Endothelial cell of umbilical vein (primary cell): ENCODE measurements at regions not wholly inside any gene's neighbourhood (a gene's known extent, or its start where the extent isn't known, plus 50 kb on each side); places are given as distances from the start of the nearest gene placed in this dataset.
A peak's percentile ranks its signal among the peaks of the same experiment; 100 is the strongest.

Experiments
- BruUV-seq: library from RNA; stranded (reverse); fragments of 400-500 nt; replicated peaks from 2 replicates; lab custom pipeline; 2021; lab: Mats Ljungman, UMichigan
- CTCF ChIA-PET: fragments of 300-600, 350-600 bp; sonication (Branson Sonifier 250); formaldehyde crosslinking; loops from one replicate; lab custom pipeline; 2021; ENCODE audit warnings: antibody characterized with exemption, inconsistent platforms; lab: Charles Lee
- POLR2A ChIA-PET: fragments of 300-600, 350-600 bp; sonication (Branson Sonifier 250); formaldehyde crosslinking; loops from one replicate; lab custom pipeline; 2021; ENCODE audit warnings: antibody characterized with exemption, inconsistent platforms; lab: Charles Lee
- DNase-seq: peaks from one replicate; pipeline ENCODE4 v3.0.0-alpha.2; 2011; ENCODE audit warnings: low read depth, low spot score
- FAIRE-seq: peaks from 2 replicates; lab custom pipeline; 2011; peaks lifted over from hg19 to GRCh38; lab: Jason Lieb, UNC
- H2AFZ ChIP-seq: 2 replicates; pipeline ENCODE4 v1.6.0; 2012; ENCODE audit warnings: low read depth, low read length, control low read depth, inconsistent platforms
- H3K27ac ChIP-seq: 2 replicates; pipeline ENCODE4 v1.5.1; 2011; ENCODE audit warnings: low read depth, mild to moderate bottlenecking, control low read depth, low read length, moderate library complexity; ENCODE audit not compliant: insufficient read depth
- H3K27me3 ChIP-seq, 2 experiments: 2 replicates each; pipeline versions ENCODE4 v1.6.0 to v1.6.1; 2011; ENCODE audit warnings: low read length in 2 of 2, mixed read lengths in 1 of 2; ENCODE audit not compliant: control insufficient read depth in 2 of 2, insufficient read depth in 2 of 2
- H3K36me3 ChIP-seq, 2 experiments: 2 replicates in 1 of 2; 3 replicates in 1 of 2; pipeline ENCODE4 v1.5.1; 2011; ENCODE audit warnings: low read length in 2 of 2, mild to moderate bottlenecking in 1 of 2, moderate library complexity in 1 of 2; ENCODE audit not compliant: control insufficient read depth in 2 of 2, insufficient read depth in 2 of 2; ENCODE audit errors: extremely low read depth in 1 of 2
- H3K4me1 ChIP-seq: 3 replicates; pipeline ENCODE4 v1.5.1; 2011; ENCODE audit warnings: mild to moderate bottlenecking, low read length; ENCODE audit not compliant: control insufficient read depth, insufficient read depth; ENCODE audit errors: extremely low read depth
- H3K4me2 ChIP-seq: 2 replicates; pipeline ENCODE4 v1.6.1; 2011; ENCODE audit warnings: low read length, control low read depth, mixed read lengths; ENCODE audit not compliant: insufficient read depth
- H3K4me3 ChIP-seq, 3 experiments: fragments of 200-600 bp in 1 of 3; sonication (generic), shearing (Covaris generic) in 1 of 3; replicated peaks in 1 of 3; 2 replicates each; pipeline ENCODE4 v1.5.1; 2011 to 2016; ENCODE audit warnings: control low read depth in 3 of 3, low read length in 3 of 3, mild to moderate bottlenecking in 2 of 3, inconsistent platforms in 1 of 3, low read depth in 1 of 3, moderate library complexity in 1 of 3; ENCODE audit not compliant: insufficient read depth in 1 of 3
- H3K79me2 ChIP-seq: 2 replicates; pipeline ENCODE4 v1.6.0; 2012; ENCODE audit warnings: low read length, inconsistent platforms; ENCODE audit not compliant: control insufficient read depth, insufficient read depth
- H3K9ac ChIP-seq: replicated peaks from 2 replicates; pipeline ENCODE3; 2011; ENCODE audit warnings: low read length, control low read depth; ENCODE audit not compliant: insufficient read depth; ENCODE audit errors: extremely low read depth
- H3K9me1 ChIP-seq: replicated peaks from 3 replicates; pipeline ENCODE4 v1.6.0; 2011; ENCODE audit warnings: mild to moderate bottlenecking, low read length; ENCODE audit not compliant: control insufficient read depth, insufficient read depth; ENCODE audit errors: extremely low read depth
- H3K9me3 ChIP-seq: replicated peaks from 2 replicates; pipeline ENCODE4 v1.5.1; 2012; ENCODE audit warnings: low read length, inconsistent platforms; ENCODE audit not compliant: control insufficient read depth, insufficient read depth
- H4K20me1 ChIP-seq: replicated peaks from 2 replicates; pipeline ENCODE3; 2011; ENCODE audit warnings: mild to moderate bottlenecking, low read length; ENCODE audit not compliant: control insufficient read depth, insufficient read depth; ENCODE audit errors: extremely low read depth
- EZH2 ChIP-seq: IDR thresholded peaks from 2 replicates; pipeline ENCODE4 v1.6.1; 2012; ENCODE audit warnings: borderline replicate concordance, low read depth, mild to moderate bottlenecking, moderate library complexity, low read length, inconsistent platforms; ENCODE audit not compliant: severe bottlenecking
- FOS ChIP-seq: IDR thresholded peaks from 2 replicates; pipeline ENCODE4 v1.6.1; 2011; ENCODE audit warnings: mild to moderate bottlenecking, low read length, moderate library complexity, borderline replicate concordance; ENCODE audit not compliant: insufficient read depth
- GATA2 ChIP-seq: IDR thresholded peaks from 2 replicates; pipeline ENCODE4 v1.7.0; 2011; ENCODE audit warnings: low read depth, mild to moderate bottlenecking, moderate library complexity, mixed read lengths, low read length; ENCODE audit not compliant: insufficient read length, insufficient read depth
- JUN ChIP-seq: IDR thresholded peaks from 2 replicates; pipeline ENCODE4 v1.6.1; 2011; ENCODE audit warnings: borderline replicate concordance, low read depth; ENCODE audit not compliant: insufficient read length, insufficient read depth
- MYC ChIP-seq: IDR thresholded peaks from one replicate; pipeline ENCODE4 v1.6.1; 2011; ENCODE audit warnings: mild to moderate bottlenecking, low read depth, low read length
- POLR2A ChIP-seq: IDR thresholded peaks from 2 replicates; pipeline ENCODE4 v1.6.1; 2012; ENCODE audit warnings: low read depth, mild to moderate bottlenecking, control low read depth, low read length
- POLR2AphosphoS5 ChIP-seq: IDR thresholded peaks from 2 replicates; pipeline ENCODE4 v1.6.1; 2012; ENCODE audit warnings: low read depth, mild to moderate bottlenecking, control low read depth, low read length, moderate library complexity; ENCODE audit not compliant: insufficient read depth
- dilution Hi-C: fragments of 300-500 bp; cut with MboI; formaldehyde crosslinking; loops from one replicate; pipeline ENCODE4 v1.15.0; 2019; ENCODE audit warnings: low sequenced_read_pairs; ENCODE audit not compliant: extremely low pct_ligation_motif_present
- intact Hi-C: fragments of 100-400 bp; cut with micrococcal nuclease; formaldehyde crosslinking; loops from one replicate; pipeline ENCODE4 v1.10.0; 2022
- TF ChIP-seq, protein P1 (sequence below), 2 donors: IDR thresholded peaks; 1 replicate in 1 of 2; 2 replicates in 1 of 2; pipeline ENCODE4 v1.5.1; 2011; ENCODE audit warnings: low read length in 2 of 2, mild to moderate bottlenecking in 2 of 2, moderate library complexity in 2 of 2, control low read depth in 1 of 2, inconsistent platforms in 1 of 2, low read depth in 1 of 2; ENCODE audit not compliant: insufficient read depth in 1 of 2; ENCODE audit errors: extremely low read depth in 1 of 2
- TF ChIP-seq, protein P2 (sequence below): IDR thresholded peaks from 2 replicates; pipeline ENCODE4 v1.6.1; 2011; ENCODE audit not compliant: insufficient read depth, insufficient read length

DNA sequence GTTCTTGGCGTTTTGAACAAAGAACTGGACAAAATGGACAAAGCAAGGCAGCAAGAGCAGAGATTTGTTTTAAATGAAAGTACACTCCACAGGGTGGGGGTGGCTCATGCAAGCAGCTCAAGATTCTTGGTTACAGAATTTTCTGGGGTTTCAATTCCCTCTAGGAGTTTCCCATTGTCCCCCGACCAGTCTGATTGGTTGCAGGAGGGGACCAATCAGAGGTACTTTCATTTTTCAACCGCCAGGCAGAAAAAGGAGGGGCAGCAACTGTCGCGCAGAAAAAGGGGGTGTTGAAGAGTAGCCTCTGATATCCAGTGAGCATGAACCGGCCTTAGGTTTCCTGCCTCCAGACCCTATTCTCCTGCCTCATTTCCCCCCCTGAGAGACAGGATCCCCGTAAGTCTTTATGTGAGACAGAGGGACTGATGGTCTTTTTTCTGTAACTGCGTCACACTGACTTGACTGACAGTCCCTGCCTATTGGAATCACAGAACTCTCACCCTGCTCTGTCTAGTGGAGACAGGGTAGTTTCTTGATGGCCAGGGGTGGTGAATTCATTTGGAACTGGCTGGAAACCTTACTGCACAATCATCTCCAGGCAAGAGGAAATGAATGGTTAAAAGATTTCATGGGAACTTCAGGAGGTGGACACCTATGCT is 59.4 kb upstream of the ALOX12 start:
- FAIRE-seq (no peak), DNase-seq (peak; percentile 38)
- Histone ChIP-seq H3K9ac (peak overlapping the region; percentile 28), H3K4me3 (peak overlapping the region; percentile 19 to 50 (median 39)), H4K20me1 (no peaks in the 10 kb centered on the region), H3K4me2 (peak overlapping the region; percentile 31), H3K79me2 (no peaks in the 10 kb centered on the region), H2AFZ (peak overlapping the region; percentile 24), H3K9me1 (no peaks in the 10 kb centered on the region), H3K4me1 (no peaks in the 10 kb centered on the region), H3K36me3 (no peaks in the 10 kb centered on the region), H3K27ac (no peak overlapping the region), H3K9me3 (no peaks in the 10 kb centered on the region), H3K27me3 (peaks cover 3 to 8% of the 10 kb centered on the region in 2 experiments)
- no TSS peak for BruUV-seq
- TF ChIP-seq JUN, result no peak
- TF ChIP-seq GATA2, result no peak
- no peak for TF ChIP-seq MYC
- TF ChIP-seq POLR2AphosphoS5, result no peak
- TF ChIP-seq, protein P1, sequence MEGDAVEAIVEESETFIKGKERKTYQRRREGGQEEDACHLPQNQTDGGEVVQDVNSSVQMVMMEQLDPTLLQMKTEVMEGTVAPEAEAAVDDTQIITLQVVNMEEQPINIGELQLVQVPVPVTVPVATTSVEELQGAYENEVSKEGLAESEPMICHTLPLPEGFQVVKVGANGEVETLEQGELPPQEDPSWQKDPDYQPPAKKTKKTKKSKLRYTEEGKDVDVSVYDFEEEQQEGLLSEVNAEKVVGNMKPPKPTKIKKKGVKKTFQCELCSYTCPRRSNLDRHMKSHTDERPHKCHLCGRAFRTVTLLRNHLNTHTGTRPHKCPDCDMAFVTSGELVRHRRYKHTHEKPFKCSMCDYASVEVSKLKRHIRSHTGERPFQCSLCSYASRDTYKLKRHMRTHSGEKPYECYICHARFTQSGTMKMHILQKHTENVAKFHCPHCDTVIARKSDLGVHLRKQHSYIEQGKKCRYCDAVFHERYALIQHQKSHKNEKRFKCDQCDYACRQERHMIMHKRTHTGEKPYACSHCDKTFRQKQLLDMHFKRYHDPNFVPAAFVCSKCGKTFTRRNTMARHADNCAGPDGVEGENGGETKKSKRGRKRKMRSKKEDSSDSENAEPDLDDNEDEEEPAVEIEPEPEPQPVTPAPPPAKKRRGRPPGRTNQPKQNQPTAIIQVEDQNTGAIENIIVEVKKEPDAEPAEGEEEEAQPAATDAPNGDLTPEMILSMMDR (IDR thresholded peaks at IDR 0.05; ENCODE audit: extremely low read depth in 1 of 2, insufficient read depth in 1 of 2, low read depth in 1 of 2, low read length in 2 of 2), result no peak
- no peak for TF ChIP-seq EZH2
- TF ChIP-seq POLR2A, result no peak
- no peak for TF ChIP-seq FOS
- TF ChIP-seq, protein P2, sequence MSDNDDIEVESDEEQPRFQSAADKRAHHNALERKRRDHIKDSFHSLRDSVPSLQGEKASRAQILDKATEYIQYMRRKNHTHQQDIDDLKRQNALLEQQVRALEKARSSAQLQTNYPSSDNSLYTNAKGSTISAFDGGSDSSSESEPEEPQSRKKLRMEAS, result no peak
- ChIA-PET POLR2A (no interaction called here), CTCF (interaction anchor here (1.1 to 2.1 kb wide), 2 partner anchors 21 to 25 kb away, joined by 3 to 10 read pairs; no protein-coding TSS in a partner anchor)
- dilution Hi-C loops (no loop called here), intact Hi-C loops (no loop called here)
